Esophagus muscularis mucosa (tissue), 4 donors: ENCODE measurements at regions not wholly inside any gene's neighbourhood (a gene's known extent, or its start where the extent isn't known, plus 50 kb on each side); places are given as distances from the start of the nearest gene placed in this dataset.
"Not testable (repeated sequence)": the region's sequence is repeated elsewhere in the genome, so short reads cannot be mapped to it uniquely, and the experiment has no call there.

Source experiments
- DNase-seq: peaks from one replicate; pipeline ENCODE4 v3.0.0-alpha.2; 2017; ENCODE audit errors: extremely low spot score
- H3K27ac ChIP-seq, 4 donors: fragments of 200-600 bp; sonication (generic); replicated peaks in 1 of 4; 1 replicate in 3 of 4; 2 replicates in 1 of 4; pipeline ENCODE4 v1.5.1; 2016 to 2019; ENCODE audit warnings: mild to moderate bottlenecking in 1 of 4
- H3K27me3 ChIP-seq, 4 donors: fragments of 200-600 bp; sonication (generic); one replicate each; pipeline versions ENCODE4 v1.5.1 to v1.6.0; 2016 to 2019
- H3K36me3 ChIP-seq, 4 donors: fragments of 200-600 bp; sonication (generic); one replicate each; pipeline ENCODE4 v1.5.1; 2016 to 2019
- H3K4me1 ChIP-seq, 4 donors: fragments of 200-600 bp; sonication (generic); one replicate each; pipeline ENCODE4 v1.5.1; 2016 to 2019
- H3K4me3 ChIP-seq, 4 donors: fragments of 200-600 bp; sonication (generic); 1 replicate in 2 of 4; 2 replicates in 2 of 4; pipeline ENCODE4 v1.5.1; 2016 to 2019; ENCODE audit warnings: mild to moderate bottlenecking in 4 of 4, moderate library complexity in 1 of 4
- H3K9me3 ChIP-seq, 4 donors: fragments of 200-600 bp; sonication (generic); 1 replicate in 3 of 4; 2 replicates in 1 of 4; pipeline ENCODE4 v1.5.1; 2016 to 2019
- CTCF ChIP-seq, 3 experiments: fragments of 200-600 bp in 2 of 3; fragments of 450-650 bp in 1 of 3; sonication (generic) in 2 of 3; IDR thresholded peaks; one replicate each; pipeline ENCODE4 v1.5.1; 2017 to 2019; ENCODE audit warnings: antibody characterized with exemption in 3 of 3, mild to moderate bottlenecking in 2 of 3, moderate library complexity in 1 of 3
- EP300 ChIP-seq: sonication (generic); formaldehyde crosslinking; IDR thresholded peaks from one replicate; pipeline ENCODE4 v1.6.1; 2017; ENCODE audit warnings: antibody characterized with exemption
- POLR2A ChIP-seq: fragments of 450-650 bp; IDR thresholded peaks from one replicate; pipeline ENCODE4 v1.6.1; 2017; ENCODE audit warnings: antibody characterized with exemption, moderate library complexity, mild to moderate bottlenecking, low read depth
- POLR2AphosphoS5 ChIP-seq, 2 donors: sonication (generic); formaldehyde crosslinking; IDR thresholded peaks; one replicate each; pipeline ENCODE4 v1.6.1; 2017; ENCODE audit warnings: antibody characterized with exemption in 2 of 2
- WGBS: methylation state at CpG from one replicate; pipeline ENCODE4 v1.1.5; 2018; 5-methylcytosine and 5-hydroxymethylcytosine counted together
- intact Hi-C: fragments of 100-400 bp; cut with DNase I; formaldehyde crosslinking; loops from one replicate; pipeline ENCODE4 v1.15.1; 2023

GRCh38 chr13:27360562-27360961, 63.9 kb upstream of the GTF3A start:
- no peak overlapping the region for H3K27ac ChIP-seq
- DNase-seq, result no peak
- H3K36me3 ChIP-seq, result no peaks in the 10 kb centered on the region
- no peaks in the 10 kb centered on the region for H3K9me3 ChIP-seq
- no peak for TF ChIP-seq CTCF (IDR thresholded peaks at IDR 0.05)
- TF ChIP-seq EP300, result no peak
- no peak for TF ChIP-seq POLR2AphosphoS5 (IDR thresholded peaks at IDR 0.05)
- no peak for TF ChIP-seq POLR2A
- 86% methylated on average over 9 of the region's 9 CpGs for WGBS
- H3K4me3 ChIP-seq, result no peak overlapping the region
- H3K27me3 ChIP-seq, result peaks cover 0 to 7% (median 0%) of the 10 kb centered on the region in 4 donors
- intact Hi-C loops, result loop anchor here (5.0 kb wide), 1 partner anchor 622 kb away; no protein-coding TSS in a partner anchor
- H3K4me1 ChIP-seq, result peaks cover 10 to 29% (median 20%) of the 10 kb centered on the region in 4 donors

GRCh38 chr13:27362064-27362751, 62.2 kb upstream of the GTF3A start:
- peak in 1 of 2 donors; percentile 51 for TF ChIP-seq POLR2AphosphoS5 (IDR thresholded peaks at IDR 0.05)
- no peak for TF ChIP-seq POLR2A
- no peak for TF ChIP-seq EP300
- TF ChIP-seq CTCF (IDR thresholded peaks at IDR 0.05), result peak; percentile 89 to 97 (median 90)
- H3K27me3 ChIP-seq, result peaks cover 0 to 17% (median 0%) of the 10 kb centered on the region in 4 donors
- no peaks in the 10 kb centered on the region for H3K36me3 ChIP-seq
- no peak overlapping the region for H3K27ac ChIP-seq
- WGBS, result 7% methylated on average over 17 of the region's 36 CpGs
- no peaks in the 10 kb centered on the region for H3K9me3 ChIP-seq
- peak overlapping the region; percentile 51 to 62 (median 60) for H3K4me3 ChIP-seq
- intact Hi-C loops, result loop anchor here (5.0 kb wide), 1 partner anchor 620 kb away; no protein-coding TSS in a partner anchor
- peak; percentile 95 for DNase-seq
- H3K4me1 ChIP-seq, result peaks cover 10 to 29% (median 20%) of the 10 kb centered on the region in 4 donors

DNA sequence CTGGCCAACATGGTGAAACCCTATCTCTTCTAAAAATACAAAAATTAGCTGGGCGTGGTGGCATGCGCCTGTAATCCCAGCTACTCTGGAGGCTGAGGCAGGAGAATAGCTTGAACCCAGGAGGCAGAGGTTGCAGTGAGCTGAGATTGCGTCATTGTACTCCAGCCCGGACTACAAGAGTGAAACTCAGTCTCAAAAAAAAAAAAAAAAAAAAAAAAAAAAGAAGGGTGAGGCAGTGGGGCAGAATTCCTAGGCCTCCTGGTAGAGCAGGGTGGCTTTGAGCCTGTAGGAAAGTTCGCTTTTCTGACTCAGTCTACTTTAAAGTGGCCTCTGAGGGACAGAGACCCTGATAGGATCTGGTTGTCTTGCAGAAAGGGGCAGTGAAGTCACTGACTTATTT, 60.8 kb upstream of the GTF3A start:
- not testable (repeated sequence) for H3K27ac ChIP-seq, DNase-seq, H3K4me3 ChIP-seq, H3K9me3 ChIP-seq, H3K36me3 ChIP-seq
- 81% methylated on average over 5 of the region's 5 CpGs for WGBS
- intact Hi-C loops, result loop anchor here (5.0 kb wide), 1 partner anchor 619 kb away; no protein-coding TSS in a partner anchor
- peaks cover 0 to 25% (median 0%) of the 10 kb centered on the region in 4 donors for H3K27me3 ChIP-seq
- peaks cover 10 to 28% (median 19%) of the 10 kb centered on the region in 4 donors for H3K4me1 ChIP-seq

GRCh38 chr13:27367570-27367969, 56.8 kb upstream of the GTF3A start:
- Histone ChIP-seq H3K27ac (no peak overlapping the region), H3K27me3 (peaks cover 0 to 42% (median 0%) of the 10 kb centered on the region in 4 donors), H3K4me1 (peaks cover under 1 to 4% (median 2%) of the 10 kb centered on the region in 4 donors), H3K36me3 (no peaks in the 10 kb centered on the region), H3K4me3 (no peak overlapping the region), H3K9me3 (no peaks in the 10 kb centered on the region)
- DNase-seq, result no peak
- TF ChIP-seq POLR2A, result no peak
- no peak for TF ChIP-seq CTCF (IDR thresholded peaks at IDR 0.05)
- TF ChIP-seq EP300, result no peak
- no peak for TF ChIP-seq POLR2AphosphoS5 (IDR thresholded peaks at IDR 0.05)
- WGBS, result 69% methylated on average over 5 of the region's 5 CpGs
- intact Hi-C loops, result no loop called here

DNA sequence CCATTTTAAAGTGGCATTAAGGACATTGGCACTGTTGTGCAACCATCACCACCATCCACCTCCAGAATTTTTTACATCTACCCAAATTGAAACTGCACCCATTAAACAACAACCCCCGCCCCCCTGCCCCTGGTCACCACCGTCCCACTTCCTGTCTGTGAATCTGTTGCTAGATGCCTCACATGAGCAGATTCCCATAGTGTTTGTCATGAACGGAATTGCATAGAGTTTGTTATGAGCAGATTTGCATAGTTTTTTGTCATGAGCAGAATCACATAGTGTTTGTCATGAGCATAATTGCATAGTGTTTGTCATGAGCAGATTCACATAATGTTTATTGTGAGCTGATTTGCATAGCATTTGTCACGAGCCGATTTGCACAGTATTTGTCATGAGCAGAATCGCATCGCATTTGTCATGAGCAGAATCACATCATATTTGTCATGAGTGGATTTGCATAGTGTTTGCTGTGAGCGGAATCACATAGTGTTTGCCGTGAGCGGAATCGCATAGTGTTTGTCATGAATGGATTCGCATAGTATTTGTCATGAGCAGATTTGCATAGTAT, 54.0 kb upstream of the GTF3A start:
- H3K27ac ChIP-seq, result no peak overlapping the region
- no peak for DNase-seq
- intact Hi-C loops, result no loop called here
- H3K27me3 ChIP-seq, result peaks cover 0 to 54% (median 0%) of the 10 kb centered on the region in 4 donors
- H3K9me3 ChIP-seq, result no peaks in the 10 kb centered on the region
- TF ChIP-seq EP300 (no peak), POLR2A (no peak), CTCF (IDR thresholded peaks at IDR 0.05) (no peak), POLR2AphosphoS5 (IDR thresholded peaks at IDR 0.05) (no peak)
- peaks cover 0 to 10% (median 7%) of the 10 kb centered on the region in 4 donors for H3K4me1 ChIP-seq
- 85% methylated on average over 12 of the region's 12 CpGs for WGBS
- no peak overlapping the region for H3K4me3 ChIP-seq
- H3K36me3 ChIP-seq, result no peaks in the 10 kb centered on the region
